Tongue (tissue), 1 donor: ENCODE measurements at regions not wholly inside any gene's neighbourhood (a gene's known extent, or its start where the extent isn't known, plus 50 kb on each side); places are given as distances from the start of the nearest gene placed in this dataset.
"Not testable (repeated sequence)": the region's sequence is repeated elsewhere in the genome, so short reads cannot be mapped to it uniquely, and the experiment has no call there.

Experiments used
- DNase-seq: peaks from one replicate; pipeline ENCODE4 v3.0.0-alpha.2; 2015

GRCh38 chr2:8348911-8349310, 332.9 kb upstream of the ID2 start:
- DNase-seq: not testable (repeated sequence)

- DNase-seq: no peak
These were observed 329.6 kb upstream of the ID2 start for GRCh38 chr2:8352296-8352695.

DNA sequence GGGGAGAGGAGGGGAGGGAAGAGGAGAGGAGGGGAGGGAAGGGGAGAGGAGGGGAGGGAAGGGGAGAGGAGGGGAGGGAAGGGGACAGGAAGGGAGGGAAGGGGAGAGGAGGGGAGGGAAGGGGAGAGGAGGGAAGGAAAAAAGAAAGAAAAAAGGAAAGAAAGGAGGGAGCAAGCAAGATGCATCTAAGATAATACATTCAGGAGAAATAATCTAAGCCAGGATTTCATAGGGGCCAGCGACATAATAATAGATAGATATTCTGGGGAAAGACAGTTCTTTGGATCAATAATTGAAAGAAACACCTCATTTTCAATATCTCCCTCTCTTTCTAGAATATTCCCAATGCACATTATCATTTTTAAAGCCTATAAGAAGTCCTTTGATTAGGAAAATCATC, 328.9 kb upstream of the ID2 start:
- no peak for DNase-seq

DNA sequence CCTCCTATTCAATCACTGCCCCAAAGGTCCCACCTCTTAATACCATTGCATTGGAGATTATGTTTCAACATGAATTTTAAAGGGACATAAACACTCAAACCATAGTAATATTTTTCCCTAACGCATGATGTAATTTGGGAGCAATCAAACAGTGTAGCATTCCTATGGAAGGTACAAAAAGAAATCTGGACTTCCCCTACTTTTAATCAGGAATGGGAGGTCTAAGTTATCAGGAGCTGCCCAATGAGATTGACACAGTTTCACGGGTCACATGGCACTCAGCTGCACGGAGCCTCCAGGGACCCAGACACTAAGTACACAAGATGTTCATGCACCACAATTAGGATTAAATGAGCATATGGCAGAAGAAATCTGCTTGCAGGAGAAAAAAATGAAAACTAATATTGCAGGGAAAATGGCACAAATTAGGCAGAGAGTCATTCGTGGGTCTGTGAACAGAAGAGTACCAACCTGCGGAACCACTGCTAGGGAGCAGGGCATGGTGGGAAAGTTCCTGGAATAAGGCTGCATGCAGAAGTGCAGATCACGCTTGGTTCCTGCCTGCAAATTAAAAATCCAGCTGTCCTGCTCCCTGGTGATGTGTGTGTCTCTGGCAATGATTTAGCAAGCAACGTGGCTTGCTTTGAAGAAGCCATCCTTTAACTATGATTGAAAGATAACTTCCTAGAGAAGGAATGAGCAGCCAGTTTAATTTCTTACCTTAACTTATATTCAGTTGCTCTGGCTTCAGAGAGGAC, 326.6 kb upstream of the ID2 start:
- DNase-seq: peak; percentile 25

DNA sequence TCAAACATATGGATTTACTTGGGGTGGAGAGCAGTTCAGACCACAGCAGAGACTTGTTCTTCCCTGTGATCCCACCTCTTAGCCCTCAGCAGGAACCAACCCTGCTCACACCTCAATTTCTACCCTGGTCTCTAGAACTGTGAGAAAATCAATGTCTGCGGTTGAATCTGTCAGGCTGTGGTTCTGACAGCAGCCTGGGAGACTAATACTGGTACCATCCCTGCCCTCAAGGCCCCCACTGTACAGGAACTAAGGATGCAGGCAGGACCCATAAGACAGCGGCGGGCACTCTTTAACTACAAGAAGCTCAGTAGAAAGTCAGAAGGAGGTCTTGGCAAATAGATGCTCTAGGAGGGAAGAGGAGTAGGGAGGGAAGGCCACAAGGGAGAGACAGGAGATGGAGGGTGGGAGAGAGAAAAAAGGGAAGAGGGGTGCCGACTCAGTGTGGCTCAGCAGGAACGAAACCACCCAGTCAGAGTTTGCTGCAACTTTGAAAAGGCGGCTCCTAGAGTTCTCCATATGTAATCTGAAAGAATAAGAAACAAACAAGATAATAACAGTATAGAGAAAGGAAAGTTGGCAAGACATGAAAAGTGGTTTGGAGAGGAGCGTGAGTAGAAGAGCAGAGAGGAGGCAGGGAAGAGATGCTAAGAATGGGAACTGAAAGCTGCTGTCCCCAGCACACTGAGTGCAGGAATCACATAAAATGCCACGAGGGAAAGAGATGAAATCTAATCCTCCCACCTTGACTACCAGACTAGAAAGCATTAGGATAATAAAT, 323.9 kb upstream of the ID2 start:
- DNase-seq: no peak

GRCh38 chr2:8361930-8362329, 319.9 kb upstream of the ID2 start:
- no peak for DNase-seq

GRCh38 chr2:8363161-8363560, 318.7 kb upstream of the ID2 start:
- DNase-seq: no peak

DNA sequence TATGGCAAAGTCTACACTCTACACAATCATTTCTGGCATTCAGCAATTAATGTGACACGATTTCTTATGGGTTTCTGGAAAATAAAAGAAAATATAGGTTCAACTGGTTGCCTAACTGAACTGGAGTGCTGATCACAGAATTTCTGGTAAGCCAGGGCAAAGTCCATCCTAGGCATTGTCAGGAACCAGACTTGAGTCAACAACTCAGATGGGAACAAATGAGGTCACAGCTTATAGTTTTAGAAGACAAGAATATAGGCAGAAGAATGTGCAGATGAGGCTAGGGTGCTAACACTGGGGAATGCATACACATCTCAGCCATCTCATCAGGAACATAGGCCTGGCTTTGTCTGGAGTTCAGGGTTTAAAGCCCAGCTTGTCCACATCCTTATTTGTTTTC, 317.2 kb upstream of the ID2 start:
- DNase-seq: no peak

DNA sequence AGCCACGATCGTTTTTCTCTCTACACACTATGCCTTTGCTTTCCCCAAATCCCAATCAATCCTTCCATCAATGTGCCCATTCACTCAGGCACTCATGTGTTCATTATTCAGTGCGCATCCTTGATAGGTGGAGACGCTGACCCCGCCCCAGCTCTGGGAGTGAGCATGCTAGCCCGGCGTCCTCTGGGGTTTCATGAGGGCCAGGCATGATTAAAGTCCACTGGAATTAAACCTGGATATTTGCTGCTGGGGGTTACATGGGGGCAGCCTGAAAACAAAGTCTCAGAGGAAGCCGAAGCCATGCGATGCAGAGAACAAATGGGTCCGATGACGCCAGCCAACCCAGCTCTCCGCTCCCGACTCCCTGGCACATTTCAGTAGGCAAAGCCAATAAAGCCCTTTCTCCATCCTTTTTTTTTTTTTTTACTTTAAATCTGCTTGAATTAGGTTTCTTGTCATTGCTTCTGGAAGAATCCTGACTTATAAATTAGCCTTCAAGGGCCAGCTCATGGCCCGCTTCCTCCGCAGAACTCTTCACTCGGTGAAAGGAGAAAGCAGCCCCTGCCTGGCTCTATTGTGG, 316.4 kb upstream of the ID2 start:
- DNase-seq: no peak

- no peak for DNase-seq
These were observed 314.0 kb upstream of the ID2 start for GRCh38 chr2:8367833-8368232.

GRCh38 chr2:8368463-8368862, 313.4 kb upstream of the ID2 start:
- no peak for DNase-seq

DNA sequence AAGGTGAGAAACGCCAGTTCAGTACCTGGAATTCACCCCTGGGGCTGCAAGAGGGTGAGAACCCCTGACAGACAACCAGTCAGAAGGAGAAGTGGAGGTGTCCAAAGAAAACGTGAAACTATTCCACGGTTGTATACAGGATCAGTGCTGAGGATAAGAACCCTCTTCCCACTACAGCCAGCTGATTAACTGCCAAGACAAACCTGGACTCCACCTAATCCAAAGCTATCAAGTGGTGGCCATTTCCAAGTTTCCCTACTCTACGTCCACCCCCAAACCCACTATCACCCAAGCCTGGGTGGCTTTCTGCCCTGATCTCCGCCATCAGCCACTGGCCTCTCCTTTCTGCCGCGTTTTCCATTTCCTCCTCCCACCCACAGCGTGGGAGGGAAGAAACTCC, 312.3 kb upstream of the ID2 start:
- DNase-seq: no peak

GRCh38 chr2:8370258-8370802, 311.5 kb upstream of the ID2 start:
- no peak for DNase-seq

GRCh38 chr2:8371653-8372052, 310.2 kb upstream of the ID2 start:
- DNase-seq: no peak

DNA sequence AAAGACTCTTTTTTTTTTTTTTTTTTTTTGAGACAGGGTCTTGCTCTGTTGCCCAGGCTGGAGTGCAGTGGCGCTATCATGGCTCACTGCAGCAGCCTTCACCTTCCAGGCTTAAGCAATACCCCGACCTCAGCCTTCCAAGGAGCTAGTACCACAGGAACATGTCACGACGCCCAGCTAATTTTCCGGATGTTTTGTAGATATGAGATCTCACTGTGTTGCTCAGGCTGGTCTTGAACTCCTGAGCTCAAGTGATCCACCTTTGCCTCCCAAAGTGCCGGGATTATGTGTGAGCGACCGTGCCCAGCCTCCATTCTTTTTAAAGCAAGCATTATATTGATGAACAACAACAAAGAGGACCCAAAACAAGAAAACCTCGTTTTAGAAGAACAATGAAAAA, 307.1 kb upstream of the ID2 start:
- DNase-seq: no peak

- DNase-seq: no peak
These were observed 305.0 kb upstream of the ID2 start for GRCh38 chr2:8376603-8377410.

GRCh38 chr2:8378016-8378810, 303.6 kb upstream of the ID2 start:
- DNase-seq: no peak

DNA sequence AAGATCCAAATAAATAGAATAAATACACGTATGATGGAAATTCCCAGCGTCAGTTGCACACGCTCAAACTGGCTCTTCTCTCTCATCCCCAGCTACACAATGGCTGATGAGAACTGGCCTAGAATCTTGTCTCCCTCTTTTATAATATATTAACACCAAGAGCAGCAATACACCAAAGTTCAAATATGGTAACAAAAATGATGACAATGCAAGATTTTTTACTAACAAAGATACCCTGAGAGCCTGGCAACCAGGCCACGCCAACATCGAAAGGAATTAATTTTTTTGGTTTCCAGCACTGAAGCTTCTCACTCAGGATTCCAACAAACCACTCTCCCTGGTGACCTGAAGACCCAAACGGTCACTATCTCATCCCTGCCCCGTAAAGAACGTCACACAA, 302.7 kb upstream of the ID2 start:
- DNase-seq: no peak

DNA sequence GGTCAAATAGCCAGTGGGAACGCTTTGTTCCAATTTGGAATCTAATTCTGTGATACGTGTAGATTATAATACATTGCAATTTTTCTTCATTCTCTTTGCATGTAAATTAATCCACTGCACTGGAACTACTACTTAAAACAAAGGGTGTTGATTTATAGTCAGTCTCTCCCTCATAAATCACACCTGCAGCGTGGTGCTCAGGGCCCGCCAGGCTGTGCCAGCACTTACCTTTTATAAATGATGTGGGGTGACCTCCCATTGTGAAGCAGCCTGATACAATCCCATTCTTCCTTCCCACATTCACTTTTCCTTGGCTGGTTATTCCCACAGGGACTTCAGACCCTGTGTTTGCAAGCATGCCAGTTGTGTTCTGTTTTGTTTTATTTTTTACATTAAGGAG, 302.3 kb upstream of the ID2 start:
- DNase-seq: no peak

DNA sequence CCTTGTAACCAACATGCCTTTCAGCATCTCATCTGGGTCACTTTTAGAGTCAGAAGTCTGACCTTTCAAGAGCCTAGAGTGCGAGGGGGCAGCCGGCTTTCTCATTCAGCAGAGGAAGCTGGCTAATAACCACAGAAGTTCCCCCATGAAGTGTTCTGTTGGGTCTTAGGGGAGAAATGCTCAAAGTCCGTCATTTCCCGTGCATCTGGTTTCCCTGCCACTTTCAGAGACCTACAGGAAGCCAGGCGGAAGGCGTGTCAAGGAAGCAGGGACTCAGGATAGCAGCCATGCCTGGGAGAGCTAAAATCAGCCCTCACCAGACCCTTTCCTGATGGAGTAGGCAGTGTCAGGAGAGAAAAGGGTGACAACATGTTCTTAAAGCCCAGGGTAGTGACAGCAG, 301.8 kb upstream of the ID2 start:
- DNase-seq: peak; percentile 31

DNA sequence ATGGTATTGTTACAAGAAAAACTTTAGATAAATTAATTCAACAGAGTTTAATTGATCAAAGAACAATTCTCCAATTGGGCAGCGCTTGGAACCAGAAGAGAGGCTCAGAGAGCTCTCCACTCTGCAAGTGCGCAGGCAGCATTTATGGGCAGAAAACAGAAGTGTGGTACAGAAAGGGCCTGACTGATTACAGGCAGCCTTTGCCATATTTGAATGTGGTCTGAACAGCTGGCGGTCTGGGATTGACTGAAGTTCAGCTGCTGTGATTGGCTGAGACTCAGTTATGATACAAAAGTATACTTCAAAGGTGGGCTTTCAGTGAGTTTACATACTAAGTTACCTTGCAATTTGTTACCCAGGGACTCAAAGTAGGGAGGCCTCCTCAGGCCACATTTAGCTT, 301.3 kb upstream of the ID2 start:
- no peak for DNase-seq

- DNase-seq: no peak
These were observed 299.4 kb upstream of the ID2 start for GRCh38 chr2:8382485-8382884.
